ENCODE measurements at regions not wholly inside any gene's neighbourhood (a gene's known extent, or its start where the extent isn't known, plus 50 kb on each side); places are given as distances from the start of the nearest gene placed in this dataset.
A peak's percentile ranks its signal among the peaks of the same experiment; 100 is the strongest.

DNA sequence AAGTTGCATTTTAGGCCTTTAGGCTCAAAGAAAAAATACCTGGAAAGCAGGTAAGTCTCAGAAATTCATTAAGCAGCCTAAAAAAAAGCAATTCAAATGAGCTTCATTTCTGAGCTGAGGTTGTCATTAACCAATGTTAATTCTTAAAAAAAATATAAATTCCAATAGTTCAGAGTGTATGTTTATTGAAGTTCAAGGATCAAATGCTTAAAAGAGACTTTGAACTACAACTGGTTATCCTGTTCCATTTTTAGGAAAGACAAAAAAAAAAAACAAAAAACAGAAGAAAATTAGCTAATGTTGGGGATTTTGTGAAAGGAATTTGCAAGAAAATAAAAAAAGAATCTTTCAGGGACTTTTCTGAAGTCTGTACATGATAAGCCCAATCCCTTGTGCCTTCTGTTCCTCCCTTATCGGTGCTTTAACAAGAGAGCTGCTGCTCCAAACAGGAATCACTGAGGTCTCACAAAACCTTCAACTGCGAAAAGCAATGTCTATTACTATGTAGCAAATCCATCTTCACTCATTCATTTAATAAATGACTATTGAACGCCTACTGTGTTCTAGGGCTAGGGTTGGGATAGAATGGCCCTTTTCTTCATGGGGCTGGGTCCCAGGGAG, 90.3 kb downstream of the FOXF2 start:
- Histone ChIP-seq H3K9me3 (no peaks in the 10 kb centered on the region), H3K4me1 (no peaks in the 10 kb centered on the region), H3K27me3 (no peaks in the 10 kb centered on the region), H3K36me3 (no peaks in the 10 kb centered on the region), H3K4me3 (no peak overlapping the region), H3K27ac (no peak overlapping the region)
- no peak for DNase-seq
- WGBS, 2 donors = 91 to 92% methylated on average over 3 of the region's 3 CpGs
- ATAC-seq (ENCODE audit: low FRiP score in 2 of 2) = no peak
- TF ChIP-seq POLR2A (IDR thresholded peaks at IDR 0.05) (no peak), POLR2AphosphoS5 (IDR thresholded peaks at IDR 0.05) (no peak), EP300 (IDR thresholded peaks at IDR 0.05) (no peak)
- TF ChIP-seq, protein P1, sequence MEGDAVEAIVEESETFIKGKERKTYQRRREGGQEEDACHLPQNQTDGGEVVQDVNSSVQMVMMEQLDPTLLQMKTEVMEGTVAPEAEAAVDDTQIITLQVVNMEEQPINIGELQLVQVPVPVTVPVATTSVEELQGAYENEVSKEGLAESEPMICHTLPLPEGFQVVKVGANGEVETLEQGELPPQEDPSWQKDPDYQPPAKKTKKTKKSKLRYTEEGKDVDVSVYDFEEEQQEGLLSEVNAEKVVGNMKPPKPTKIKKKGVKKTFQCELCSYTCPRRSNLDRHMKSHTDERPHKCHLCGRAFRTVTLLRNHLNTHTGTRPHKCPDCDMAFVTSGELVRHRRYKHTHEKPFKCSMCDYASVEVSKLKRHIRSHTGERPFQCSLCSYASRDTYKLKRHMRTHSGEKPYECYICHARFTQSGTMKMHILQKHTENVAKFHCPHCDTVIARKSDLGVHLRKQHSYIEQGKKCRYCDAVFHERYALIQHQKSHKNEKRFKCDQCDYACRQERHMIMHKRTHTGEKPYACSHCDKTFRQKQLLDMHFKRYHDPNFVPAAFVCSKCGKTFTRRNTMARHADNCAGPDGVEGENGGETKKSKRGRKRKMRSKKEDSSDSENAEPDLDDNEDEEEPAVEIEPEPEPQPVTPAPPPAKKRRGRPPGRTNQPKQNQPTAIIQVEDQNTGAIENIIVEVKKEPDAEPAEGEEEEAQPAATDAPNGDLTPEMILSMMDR (IDR thresholded peaks at IDR 0.05) = no peak

DNA sequence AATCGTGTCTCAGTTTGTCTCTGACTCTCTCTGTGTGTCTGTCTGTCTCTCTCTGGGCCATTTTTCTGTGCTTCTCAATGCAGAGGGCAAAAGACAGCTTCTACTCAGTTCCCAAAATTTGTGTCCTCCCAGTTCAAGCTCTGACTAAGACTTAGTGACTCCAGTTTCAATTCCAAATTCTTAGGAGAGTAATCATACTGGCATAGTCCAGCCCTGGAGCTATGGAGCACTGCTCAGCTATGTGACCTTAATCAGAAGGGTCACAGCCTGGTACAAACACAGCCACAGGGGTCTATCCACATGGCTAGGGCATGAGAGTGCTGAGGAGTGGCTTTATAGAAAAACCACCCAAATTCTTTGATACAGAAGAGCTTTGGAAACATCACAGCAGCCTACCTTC, 91.9 kb downstream of the FOXF2 start:
- no peaks in the 10 kb centered on the region for H3K36me3 ChIP-seq
- no peak overlapping the region for H3K4me3 ChIP-seq
- DNase-seq (no peak), ATAC-seq (ENCODE audit: low FRiP score in 2 of 2) (no peak)
- TF ChIP-seq, protein P1 (IDR thresholded peaks at IDR 0.05) = no peak
- TF ChIP-seq POLR2A (IDR thresholded peaks at IDR 0.05) (no peak), EP300 (IDR thresholded peaks at IDR 0.05) (no peak), POLR2AphosphoS5 (IDR thresholded peaks at IDR 0.05) (no peak)
- H3K4me1 ChIP-seq = no peaks in the 10 kb centered on the region
- no peak overlapping the region for H3K27ac ChIP-seq
- H3K9me3 ChIP-seq = no peaks in the 10 kb centered on the region
- H3K27me3 ChIP-seq = no peaks in the 10 kb centered on the region
- WGBS, 2 donors = 62 to 74% methylated on average over 1 of the region's 1 CpG

DNA sequence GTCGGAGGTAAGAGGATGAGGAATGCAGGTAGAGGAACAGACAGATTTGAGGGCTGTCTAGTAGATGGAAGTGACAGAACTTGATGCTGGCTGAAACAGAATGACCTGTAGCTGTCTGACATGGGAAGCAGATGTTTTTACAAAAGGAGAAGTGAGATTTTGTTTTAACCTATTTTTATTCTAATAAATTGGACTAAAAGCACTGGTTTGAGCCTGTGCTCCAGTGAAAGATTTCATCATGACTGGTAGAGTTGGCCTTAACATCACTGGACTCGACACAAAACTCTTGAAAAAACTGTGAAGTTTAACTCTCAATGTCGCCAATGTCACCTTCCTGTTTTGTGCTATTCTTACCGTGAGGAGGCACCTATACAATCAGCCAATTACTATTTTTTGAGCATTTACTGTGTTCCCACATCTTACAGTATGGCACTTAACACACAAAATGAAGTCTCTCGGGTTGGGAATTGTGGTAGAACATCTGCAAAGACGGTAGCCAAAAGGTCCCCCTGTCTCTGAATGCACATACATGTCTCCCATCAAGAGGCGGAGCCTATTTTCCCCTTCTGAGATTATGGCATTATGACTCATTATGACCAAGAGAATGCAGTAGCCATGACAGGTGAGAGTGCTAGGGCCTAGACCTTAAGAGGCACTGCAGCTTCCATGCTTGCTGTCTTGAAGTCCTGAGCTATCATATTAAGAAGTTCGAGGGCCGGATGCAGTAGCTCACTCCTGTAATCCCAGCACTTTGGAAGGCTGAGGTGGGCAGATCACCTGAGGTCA, 93.2 kb downstream of the FOXF2 start:
- H3K4me1 ChIP-seq = no peaks in the 10 kb centered on the region
- WGBS, 2 donors = 84 to 88% methylated on average over 9 of the region's 9 CpGs
- TF ChIP-seq POLR2A (IDR thresholded peaks at IDR 0.05) (no peak), EP300 (IDR thresholded peaks at IDR 0.05) (no peak), POLR2AphosphoS5 (IDR thresholded peaks at IDR 0.05) (no peak)
- TF ChIP-seq, protein P1 (IDR thresholded peaks at IDR 0.05) = no peak
- no peak overlapping the region for H3K27ac ChIP-seq
- H3K9me3 ChIP-seq = no peaks in the 10 kb centered on the region
- H3K36me3 ChIP-seq = no peaks in the 10 kb centered on the region
- H3K4me3 ChIP-seq = no peak overlapping the region
- DNase-seq (no peak), ATAC-seq (ENCODE audit: low FRiP score in 2 of 2) (no peak)
- H3K27me3 ChIP-seq = no peaks in the 10 kb centered on the region

DNA sequence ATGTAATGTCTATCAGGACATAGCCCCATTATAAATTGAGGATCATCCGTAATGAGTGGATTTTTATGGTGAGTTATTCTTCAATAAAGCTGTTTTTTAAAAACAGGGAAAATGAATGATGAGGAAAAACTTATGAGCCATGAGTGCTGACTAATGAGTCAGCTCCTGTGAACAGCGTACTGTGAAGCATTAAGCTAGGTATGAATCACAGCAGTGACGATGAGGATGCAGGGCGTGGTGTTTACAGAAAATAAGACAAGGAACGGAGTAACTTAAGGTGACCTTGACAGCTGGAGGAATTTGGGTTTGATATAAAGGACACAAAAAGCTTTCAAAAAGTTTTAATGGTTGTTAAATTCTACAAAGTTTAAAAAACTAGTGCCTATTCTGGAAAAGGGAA, 96.3 kb downstream of the FOXF2 start:
- 75 to 84% methylated on average over 5 of the region's 5 CpGs for WGBS, 2 donors
- peak in 1 of 2 donors; percentile 87 for ATAC-seq (ENCODE audit: low FRiP score in 2 of 2)

More for the DNA sequence above, 96.3 kb downstream of the FOXF2 start:
- TF ChIP-seq POLR2AphosphoS5 (IDR thresholded peaks at IDR 0.05) (no peak), EP300 (IDR thresholded peaks at IDR 0.05) (no peak), POLR2A (IDR thresholded peaks at IDR 0.05) (no peak)
- TF ChIP-seq, protein P1 (IDR thresholded peaks at IDR 0.05) = no peak
- Histone ChIP-seq H3K27ac (no peak overlapping the region), H3K4me1 (no peaks in the 10 kb centered on the region), H3K4me3 (no peak overlapping the region), H3K27me3 (no peaks in the 10 kb centered on the region), H3K9me3 (no peaks in the 10 kb centered on the region), H3K36me3 (no peaks in the 10 kb centered on the region)
- no peak for DNase-seq

Measured in upper lobe of left lung (tissue), 6 donors.